GM18507 (cell line): ENCODE measurements at regions not wholly inside any gene's neighbourhood (a gene's known extent, or its start where the extent isn't known, plus 50 kb on each side); places are given as distances from the start of the nearest gene placed in this dataset.

ENCODE experiments used
- DNase-seq: peaks from one replicate; pipeline ENCODE4 v3.0.0; 2011; ENCODE audit warnings: low read depth; ENCODE audit not compliant: insufficient read length; ENCODE audit errors: extremely low spot score
- FAIRE-seq: peaks from 2 replicates; lab custom pipeline; 2011; peaks lifted over from hg19 to GRCh38; lab: Jason Lieb, UNC

DNA sequence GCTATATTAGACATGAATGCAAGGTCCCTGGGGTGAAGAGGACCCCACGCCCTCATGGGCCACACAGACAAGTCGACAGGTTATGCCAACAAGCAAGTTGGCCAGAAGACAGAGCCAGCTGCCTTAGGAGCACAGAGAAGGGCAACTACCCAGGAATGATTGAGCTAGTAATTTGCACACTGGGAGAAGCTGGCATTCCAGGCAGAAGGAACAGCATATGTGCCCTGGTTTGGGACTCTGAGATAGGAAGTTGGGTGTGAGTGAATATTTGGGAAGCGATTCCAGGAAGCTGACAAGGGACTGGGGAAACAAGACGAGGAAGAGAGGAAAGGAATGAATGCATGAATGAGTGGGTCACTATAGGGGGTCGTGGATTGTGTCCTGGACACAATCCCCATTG lies 203.7 kb upstream of the CDH5 start:
- no peak for DNase-seq
- no peak for FAIRE-seq

DNA sequence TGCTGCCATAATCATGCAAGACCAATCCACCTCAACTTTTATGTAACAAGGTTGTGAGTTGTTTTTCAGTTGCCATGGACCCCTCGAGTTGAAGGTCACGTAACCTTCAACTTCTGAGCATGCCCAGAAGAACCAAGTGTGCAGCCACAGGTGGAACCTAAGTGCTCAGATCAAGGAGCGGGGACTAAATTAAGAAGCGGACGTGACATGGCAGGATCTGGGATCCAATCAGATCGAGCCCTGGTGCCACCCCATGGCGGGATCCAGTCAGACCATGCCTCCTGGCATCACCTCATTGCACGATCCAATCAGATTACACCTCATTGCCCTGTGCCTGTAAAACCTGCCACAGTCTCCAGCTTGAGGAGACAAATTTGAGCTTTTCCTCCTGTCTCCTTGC lies 204.5 kb upstream of the CDH5 start:
- FAIRE-seq (no peak), DNase-seq (no peak)

DNA sequence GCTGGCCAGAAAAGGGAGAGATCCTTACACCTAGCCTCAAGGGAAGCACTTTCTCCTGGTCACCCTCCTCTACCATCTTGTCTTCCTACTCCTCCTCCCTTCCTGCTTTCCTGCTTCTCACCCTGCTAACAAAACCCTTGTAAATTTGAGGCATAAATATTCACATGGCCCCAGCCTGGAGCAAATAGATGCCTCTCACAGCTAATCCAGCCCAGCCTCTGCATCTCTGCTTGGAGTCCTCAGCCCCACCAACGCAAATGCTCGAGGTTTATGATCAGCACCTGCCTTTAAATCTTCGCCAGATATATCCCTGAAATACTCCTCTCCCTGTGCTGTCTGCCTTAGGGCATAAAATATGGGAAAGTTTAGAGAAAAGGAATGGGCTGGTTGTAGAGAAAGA lies 205.2 kb upstream of the CDH5 start:
- DNase-seq (no peak), FAIRE-seq (no peak)

DNA sequence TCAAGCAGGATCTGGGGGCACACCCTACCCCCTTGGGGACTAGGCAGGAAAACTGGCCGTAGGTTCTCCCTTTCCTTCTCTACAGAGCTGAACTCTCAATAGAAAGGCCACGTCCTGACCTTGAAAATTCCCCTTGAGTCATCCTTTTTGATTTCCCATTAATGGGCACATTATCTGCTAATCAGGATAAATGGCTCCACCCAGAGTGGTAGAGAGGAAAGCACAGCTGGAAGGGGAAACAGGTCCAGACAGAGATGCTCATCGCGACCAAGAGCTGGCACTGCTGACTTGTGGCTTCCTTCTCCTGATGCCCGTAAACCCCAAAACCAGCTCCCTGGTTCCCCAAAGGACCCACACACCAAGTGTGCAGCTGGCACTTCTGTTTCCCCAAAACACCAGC lies 206.5 kb upstream of the CDH5 start:
- FAIRE-seq (no peak), DNase-seq (no peak)

DNA sequence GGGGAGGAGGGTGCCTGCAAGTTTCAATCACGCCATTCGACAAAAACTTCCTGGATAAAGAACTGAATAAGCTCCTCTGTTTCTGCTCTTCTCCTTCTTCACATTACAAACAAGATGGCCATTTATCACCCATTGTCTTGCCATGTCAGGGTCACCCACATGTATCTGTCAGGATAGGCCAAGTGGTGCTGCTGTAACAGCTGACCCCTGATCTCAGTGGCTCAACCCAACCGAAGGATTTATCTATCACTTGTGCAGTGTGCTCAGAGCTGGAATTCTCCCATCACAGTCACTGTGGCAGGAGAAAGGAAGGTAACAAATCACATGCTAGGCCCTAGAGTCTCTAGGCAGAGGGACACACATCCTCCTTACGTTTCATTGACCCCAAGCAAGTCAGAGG lies 210.0 kb upstream of the CDH5 start:
- DNase-seq (no peak), FAIRE-seq (no peak)

DNA sequence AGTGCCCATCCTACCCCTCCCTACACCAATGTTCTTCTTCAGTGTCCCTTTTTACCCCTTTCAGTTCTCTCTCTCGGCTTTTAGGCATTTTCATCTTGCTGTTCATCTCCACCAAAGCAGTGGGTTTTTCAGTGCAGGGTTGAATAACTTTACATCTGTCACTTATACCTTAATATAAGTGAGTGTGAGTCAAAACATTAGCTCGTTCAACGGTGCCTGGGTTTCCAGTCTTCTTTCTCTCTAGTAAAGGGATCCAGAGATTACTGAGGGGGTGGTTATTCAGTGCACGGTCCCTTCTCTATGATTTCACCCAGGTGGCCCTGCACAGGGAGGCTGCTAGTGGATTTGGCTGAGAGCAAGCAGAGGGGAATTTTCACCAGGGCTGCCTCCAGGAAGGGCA lies 210.6 kb upstream of the CDH5 start:
- DNase-seq (no peak), FAIRE-seq (no peak)

DNA sequence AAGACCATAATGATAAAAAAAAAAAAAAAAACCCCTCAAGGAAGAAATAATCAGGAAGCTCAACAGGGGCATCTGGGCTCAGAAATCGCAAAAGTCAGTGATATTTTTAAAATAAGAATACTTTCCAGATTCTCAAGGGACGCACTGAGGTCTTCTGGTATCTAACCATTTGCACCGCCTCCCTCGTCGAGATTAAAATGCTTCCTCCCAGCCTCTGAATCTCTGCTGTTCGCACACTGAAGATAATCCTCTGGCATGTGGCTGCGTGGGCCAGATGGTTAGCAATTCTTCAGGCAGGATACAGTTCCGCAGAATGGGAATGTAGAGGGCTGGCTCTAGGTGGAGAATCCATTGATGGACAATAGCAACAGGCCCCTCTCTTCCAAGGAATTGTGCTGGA lies 211.7 kb upstream of the CDH5 start:
- FAIRE-seq (no peak), DNase-seq (no peak)

DNA sequence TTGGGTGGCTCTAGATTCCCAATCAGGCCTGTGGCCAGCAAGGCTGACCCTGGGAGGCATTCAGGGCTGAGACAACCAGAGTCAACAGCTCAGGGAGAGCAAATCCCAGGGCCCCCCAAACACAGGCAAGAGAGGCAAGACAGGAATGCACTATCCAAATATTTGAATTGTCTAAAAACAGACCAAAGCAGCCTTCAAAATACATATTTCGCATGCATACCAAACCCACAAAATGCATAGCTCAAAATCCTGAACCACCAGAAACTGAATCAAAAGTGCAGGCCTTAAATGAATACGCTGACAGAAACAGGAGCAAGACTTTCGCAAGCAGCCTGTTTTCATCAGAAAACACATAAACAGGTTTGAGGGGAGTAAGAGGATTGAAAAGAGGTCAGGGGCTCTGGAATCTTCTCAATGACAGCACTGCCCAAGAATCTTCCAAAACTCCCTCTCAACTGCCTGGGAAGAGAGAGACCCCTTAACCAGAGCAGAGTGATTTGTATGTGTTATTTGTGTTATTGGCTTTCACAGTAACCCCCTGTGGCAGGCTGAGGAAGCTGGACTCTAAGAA lies 213.6 kb upstream of the CDH5 start:
- FAIRE-seq: no peak
- DNase-seq: no peak

DNA sequence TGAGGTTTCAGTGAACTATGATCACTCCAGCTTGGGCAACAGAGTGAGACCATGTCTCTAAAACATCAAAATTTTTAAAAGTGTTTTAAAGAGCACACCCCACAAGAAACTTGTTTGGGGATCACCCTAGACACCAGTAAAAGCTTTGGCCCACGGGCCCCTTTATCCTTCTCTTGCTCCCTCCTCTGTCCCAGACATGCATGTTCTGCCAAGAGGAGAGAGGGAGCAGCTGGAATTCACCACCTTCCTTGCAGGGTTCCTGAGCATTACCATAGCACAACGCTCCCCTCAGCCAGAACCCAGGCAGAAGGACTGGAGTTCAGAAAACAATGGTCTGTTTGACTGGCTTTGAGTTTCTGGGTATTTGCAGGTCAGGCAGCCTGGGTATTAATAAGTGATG lies 214.3 kb upstream of the CDH5 start:
- FAIRE-seq (no peak), DNase-seq (no peak)

DNA sequence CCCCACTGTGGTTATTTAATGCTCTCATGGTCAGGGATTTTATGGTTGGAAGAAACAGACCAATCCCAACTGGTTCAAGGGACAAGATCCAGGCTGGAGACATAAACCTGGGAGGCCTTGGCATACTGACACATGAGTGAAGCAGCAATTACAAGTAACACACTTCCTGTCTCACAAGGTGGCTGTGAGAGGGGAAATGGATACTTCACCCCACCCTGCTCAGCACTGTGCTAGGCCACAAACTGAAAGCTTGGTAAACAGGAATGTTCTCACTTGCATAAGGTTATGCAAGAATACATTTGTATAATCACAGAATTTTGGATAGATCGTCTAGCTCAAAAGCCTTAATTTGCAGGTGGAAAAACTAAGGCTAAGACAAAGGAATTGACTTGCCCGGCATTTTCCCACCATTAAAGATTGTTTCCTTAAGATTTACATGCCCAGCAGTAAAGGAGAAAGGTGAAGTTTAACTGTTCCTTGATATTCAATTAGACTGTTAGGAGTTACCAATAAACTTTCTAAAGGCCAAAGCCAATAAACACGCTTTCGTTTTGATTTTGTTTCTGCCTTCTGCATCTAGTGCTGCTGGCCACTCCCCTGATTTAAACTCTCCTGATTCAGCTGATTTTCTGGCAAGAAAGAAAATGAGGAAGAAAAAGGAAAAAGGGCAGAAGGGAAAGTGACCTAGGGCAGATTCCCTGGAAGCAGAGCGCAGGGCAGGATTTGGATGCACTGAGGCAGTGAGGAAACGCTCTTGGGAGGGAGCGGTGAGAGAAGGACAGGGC lies 215.6 kb upstream of the CDH5 start:
- no peak for FAIRE-seq
- DNase-seq: no peak

DNA sequence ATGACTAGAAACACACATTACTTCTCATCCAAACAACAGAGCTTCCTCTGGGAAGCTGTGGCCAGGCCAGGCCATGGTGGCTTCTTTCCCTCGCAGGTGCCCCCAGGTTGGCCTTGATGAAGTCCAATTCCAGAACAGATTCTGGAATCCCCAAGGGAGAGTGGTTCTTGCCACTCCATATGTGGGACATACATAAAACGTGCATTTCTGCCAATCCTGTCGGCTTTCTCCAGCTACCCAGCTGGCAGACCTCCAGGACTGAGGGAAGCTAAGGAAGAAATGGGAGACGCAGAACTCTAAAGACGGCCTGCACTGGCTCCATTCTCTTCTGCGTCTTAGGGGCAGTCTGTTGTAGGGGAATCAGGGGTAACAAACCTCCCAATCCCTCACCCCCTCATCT lies 219.2 kb upstream of the CDH5 start:
- no peak for FAIRE-seq
- no peak for DNase-seq

DNA sequence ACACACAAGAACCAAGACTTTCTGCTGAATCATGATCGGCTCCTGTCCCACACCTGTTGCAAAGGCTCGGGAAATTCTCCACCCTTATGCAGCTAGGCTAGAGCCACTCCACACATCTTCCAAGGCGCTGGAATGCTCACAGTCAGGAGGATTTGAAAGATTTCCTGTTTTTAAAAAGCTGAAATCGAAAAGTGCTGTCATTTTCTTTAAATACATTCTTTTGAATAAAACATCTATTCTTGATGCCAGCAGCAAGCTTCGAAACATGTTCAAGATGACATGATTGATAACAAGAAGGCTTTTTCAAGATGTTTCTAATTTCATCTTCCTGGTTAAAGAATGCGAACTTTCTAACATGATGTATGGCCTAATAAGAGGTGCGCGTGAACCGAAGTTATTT lies 219.7 kb upstream of the CDH5 start:
- no peak for DNase-seq
- no peak for FAIRE-seq

DNA sequence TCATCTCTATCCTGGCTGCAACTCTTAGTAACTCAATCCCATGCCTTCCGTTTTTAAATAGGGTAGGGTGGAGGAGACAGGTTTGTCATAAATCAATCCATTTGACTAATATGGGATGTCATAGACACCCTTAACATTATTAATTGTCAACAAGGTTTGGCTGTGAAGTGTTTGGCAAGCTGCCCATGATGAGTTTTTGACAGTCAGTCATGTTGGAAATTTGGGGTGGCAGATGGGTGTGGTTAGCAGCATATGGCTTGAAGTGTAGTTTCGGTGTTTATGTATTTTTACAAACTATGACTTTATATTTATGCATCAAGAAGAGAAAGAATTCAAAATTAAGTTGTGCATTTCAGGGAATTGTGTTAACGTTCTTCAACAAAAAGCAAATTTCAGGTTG lies 221.8 kb upstream of the CDH5 start:
- DNase-seq: no peak
- no peak for FAIRE-seq

DNA sequence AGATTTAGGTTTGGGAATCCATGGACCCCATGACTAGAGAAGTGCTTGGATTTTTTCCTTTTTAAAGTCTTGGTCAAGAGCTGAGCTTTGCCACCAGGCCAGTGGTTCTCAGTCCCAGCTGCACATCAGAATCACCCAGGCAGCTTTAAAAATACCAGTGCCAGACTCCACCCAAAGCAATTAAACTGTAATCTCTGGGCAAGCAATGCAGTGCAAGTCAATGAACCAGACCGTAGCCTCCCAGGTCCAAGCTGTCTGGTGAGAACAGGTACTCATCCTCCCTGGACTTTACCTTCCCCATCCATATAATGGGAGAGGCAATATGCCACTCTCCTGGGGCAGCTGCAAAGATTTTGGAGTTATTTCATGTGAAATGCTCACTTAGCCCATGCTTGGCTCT lies 223.1 kb upstream of the CDH5 start:
- FAIRE-seq: no peak
- DNase-seq: no peak

DNA sequence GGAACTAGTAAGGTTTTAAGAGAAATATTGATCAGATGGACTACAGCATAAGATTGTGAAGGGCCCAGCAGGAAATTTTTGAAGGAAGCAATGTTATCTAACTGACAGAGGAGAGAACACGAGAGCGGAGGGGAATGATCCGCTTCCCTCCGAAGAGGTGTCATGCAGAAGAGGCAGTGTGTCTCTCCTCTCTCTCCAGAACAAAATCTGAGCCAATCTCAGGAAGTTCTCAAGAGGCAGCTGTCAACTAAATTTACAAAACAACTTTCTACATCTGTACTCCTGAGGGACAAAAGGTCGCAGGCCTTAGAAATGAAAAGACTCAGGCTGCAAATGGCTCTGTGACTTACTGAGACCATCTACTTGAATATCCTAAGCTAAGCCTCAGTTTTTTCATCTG lies 224.6 kb upstream of the CDH5 start:
- DNase-seq (no peak), FAIRE-seq (no peak)

DNA sequence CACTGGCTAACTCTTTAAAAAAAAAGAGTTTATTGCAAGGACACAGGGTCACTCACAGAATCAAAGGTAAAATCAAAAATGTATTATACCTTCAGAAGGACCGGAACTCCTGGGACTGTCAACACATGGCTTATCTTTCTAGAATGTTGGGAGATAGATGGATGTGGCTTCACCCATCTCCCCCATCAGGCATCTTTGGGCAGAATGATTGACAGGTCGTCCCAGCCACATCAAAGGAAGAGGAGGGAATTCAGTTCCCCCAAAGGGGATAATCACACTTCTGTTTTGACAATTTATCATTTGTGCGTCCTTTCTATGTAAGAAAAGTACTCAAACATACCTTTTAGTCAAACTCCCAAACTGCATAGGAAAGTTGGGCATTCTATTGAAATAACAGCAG lies 228.6 kb upstream of the CDH5 start:
- DNase-seq (no peak), FAIRE-seq (no peak)

DNA sequence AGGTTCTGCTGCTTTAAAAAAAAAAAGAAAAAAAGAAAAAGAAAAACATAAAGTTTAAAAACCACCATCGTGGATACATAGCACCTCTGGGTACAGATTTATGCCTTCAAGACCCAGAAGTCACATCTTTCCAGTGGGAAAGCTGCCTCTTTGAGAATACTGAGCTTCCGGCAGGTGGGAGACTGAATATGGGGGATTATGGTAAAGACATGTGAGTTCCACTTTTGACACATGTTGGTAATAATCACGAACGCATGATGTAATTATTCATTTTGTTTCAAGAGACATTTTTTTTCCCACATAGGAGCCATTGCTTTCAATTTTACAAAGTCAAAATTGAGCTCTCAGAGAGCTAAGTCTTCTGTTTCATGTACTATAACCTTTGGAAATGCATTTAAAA lies 229.7 kb upstream of the CDH5 start:
- FAIRE-seq (no peak), DNase-seq (no peak)

DNA sequence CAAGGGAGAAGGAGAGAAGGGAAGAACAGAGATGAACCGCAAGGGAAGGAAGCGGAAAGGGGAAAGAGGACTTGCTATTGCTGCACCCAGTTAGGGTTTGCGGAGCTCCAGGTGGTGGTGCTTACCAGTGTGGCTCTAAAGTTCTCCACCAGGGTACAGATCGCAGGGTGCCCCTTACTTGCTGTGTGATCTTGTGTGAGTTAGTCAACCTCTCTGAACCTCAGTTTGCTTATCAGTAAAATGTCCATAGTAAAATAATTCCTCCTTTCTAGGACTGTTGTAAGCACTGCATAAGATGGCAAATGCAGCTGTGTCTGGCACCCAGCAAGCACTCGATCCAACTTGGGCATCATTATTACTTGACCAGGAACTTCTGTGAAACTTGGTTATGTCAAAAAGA lies 230.7 kb upstream of the CDH5 start:
- DNase-seq (no peak), FAIRE-seq (no peak)

DNA sequence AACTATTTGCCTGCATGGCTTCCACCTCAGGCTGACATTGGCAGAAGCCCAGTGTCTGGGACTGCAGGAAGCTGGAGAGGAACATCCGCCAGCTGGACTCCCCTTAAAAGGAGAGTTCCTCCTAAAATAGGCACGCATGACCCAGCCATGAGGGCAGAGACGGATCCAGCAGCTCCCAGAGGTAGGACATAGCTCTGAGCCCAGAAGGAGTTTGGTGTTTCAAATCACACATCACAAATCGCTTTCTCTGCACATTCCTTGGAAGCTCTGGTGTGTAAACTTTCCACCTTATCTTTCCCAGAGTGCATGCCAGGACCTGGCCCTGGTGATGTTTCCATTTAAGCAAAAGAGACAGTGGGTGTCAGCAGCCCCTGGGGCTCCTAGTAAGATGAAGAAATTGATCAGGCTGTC lies 231.1 kb upstream of the CDH5 start:
- DNase-seq (no peak), FAIRE-seq (no peak)

DNA sequence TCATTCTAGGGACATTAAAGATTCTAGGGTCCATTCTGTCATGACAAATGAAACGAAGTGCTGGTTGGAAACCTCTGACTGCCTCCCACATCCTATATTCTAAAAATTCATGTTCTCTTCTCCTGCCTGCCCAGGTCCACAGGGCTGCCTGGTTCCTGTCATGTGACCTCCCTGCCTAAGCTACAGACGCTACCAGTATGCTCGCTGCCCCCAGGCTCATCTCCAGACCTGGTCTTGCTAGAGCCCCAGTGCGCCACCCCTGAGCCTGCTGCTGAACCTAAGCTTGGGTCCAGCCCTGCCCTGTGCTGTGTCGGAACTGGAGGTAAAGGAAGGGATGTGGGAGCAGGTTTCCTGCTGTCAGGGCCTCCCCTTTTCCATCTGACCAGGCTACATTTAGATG lies 231.6 kb upstream of the CDH5 start:
- DNase-seq: no peak
- FAIRE-seq: no peak

DNA sequence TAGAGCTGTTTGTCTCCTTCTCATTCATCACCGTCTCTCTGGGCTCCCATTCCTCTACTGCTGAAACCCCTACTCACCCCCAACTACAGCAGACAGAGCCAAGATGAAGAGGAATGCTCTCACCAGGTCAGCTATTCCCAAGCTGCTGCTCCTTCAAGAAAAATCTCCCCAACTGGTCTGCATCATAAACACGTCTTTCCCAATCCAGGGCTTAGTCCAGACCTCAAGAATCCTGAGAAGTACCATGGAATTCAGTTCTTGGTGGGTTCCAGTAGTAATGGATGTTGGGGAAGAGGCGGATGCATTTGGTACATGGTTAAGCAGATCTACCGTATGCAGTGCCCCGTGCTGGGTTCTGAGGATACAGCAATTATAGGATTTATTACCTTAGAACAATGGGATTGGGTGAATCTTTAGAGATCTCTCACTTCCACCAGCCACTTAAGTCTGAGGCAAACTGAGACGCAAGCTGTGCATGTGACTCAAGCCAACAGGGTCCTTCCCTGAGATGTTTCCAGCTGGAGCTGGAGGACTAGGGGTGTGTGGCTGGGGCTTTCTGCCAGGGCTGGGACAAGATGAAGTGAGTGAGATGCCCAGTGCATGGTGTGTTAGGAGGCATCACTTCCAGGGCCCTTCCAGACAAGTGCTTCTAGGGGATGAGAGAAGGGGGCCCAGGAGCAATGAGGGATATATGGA lies 232.7 kb upstream of the CDH5 start:
- DNase-seq (no peak), FAIRE-seq (no peak)
